ENCODE measurements at regions not wholly inside any gene's neighbourhood (a gene's known extent, or its start where the extent isn't known, plus 50 kb on each side); places are given as distances from the start of the nearest gene placed in this dataset.

GRCh38 chr6:18674346-18674745 is 287.2 kb downstream of the RNF144B start:
- DNase-seq, result no peak

GRCh38 chr6:18675881-18676280 is 288.7 kb downstream of the RNF144B start:
- DNase-seq, result no peak

GRCh38 chr6:18676548-18676947 is 289.4 kb downstream of the RNF144B start:
- DNase-seq, result no peak

- DNase-seq, result no peak
Measured at GRCh38 chr6:18680842-18681241, 293.7 kb downstream of the RNF144B start.

GRCh38 chr6:18681832-18682503 is 294.8 kb downstream of the RNF144B start:
- no peak for DNase-seq

GRCh38 chr6:18684343-18684742 is 297.2 kb downstream of the RNF144B start:
- no peak for DNase-seq

GRCh38 chr6:18692929-18693685 is 306.0 kb downstream of the RNF144B start:
- DNase-seq, result no peak

GRCh38 chr6:18693881-18694280 is 306.7 kb downstream of the RNF144B start:
- no peak for DNase-seq

GRCh38 chr6:18703546-18703945 is 316.4 kb downstream of the RNF144B start:
- no peak for DNase-seq

GRCh38 chr6:18707714-18708439 is 320.7 kb downstream of the RNF144B start:
- DNase-seq, result no peak

GRCh38 chr6:18712595-18712994 is 325.4 kb downstream of the RNF144B start:
- no peak for DNase-seq

- DNase-seq, result no peak
Measured at GRCh38 chr6:18720075-18720474, 332.9 kb downstream of the RNF144B start.

- DNase-seq, result no peak
Measured at GRCh38 chr6:18724056-18724455, 336.9 kb downstream of the RNF144B start.

GRCh38 chr6:18725449-18725848 is 338.3 kb downstream of the RNF144B start:
- no peak for DNase-seq

- DNase-seq, result no peak
Measured at GRCh38 chr6:18733921-18734550, 346.9 kb downstream of the RNF144B start.

GRCh38 chr6:18741741-18742140 is 354.6 kb downstream of the RNF144B start:
- DNase-seq, result no peak

GRCh38 chr6:18742406-18742805 is 355.3 kb downstream of the RNF144B start:
- DNase-seq, result no peak

- DNase-seq, result no peak
Measured at GRCh38 chr6:18746727-18747126, 359.6 kb downstream of the RNF144B start.

GRCh38 chr6:18748314-18748713 is 361.2 kb downstream of the RNF144B start:
- DNase-seq, result no peak

GRCh38 chr6:18752278-18753068 is 365.3 kb downstream of the RNF144B start:
- no peak for DNase-seq

- DNase-seq, result no peak
Measured at GRCh38 chr6:18753076-18753475, 365.9 kb downstream of the RNF144B start.

GRCh38 chr6:18763086-18763485 is 375.9 kb downstream of the RNF144B start:
- no peak for DNase-seq

Data from fibroblast of skin of abdomen (primary cell).